ENCODE measurements at regions not wholly inside any gene's neighbourhood (a gene's known extent, or its start where the extent isn't known, plus 50 kb on each side); places are given as distances from the start of the nearest gene placed in this dataset.

GRCh38 chr13:30855569-30855968, 50.5 kb upstream of the MEDAG start:
- TF ChIP-seq CTCF (IDR thresholded peaks at IDR 0.05) = no peak
- TF ChIP-seq EP300 (IDR thresholded peaks at IDR 0.05) = no peak
